ENCODE measurements at regions not wholly inside any gene's neighbourhood (a gene's known extent, or its start where the extent isn't known, plus 50 kb on each side); places are given as distances from the start of the nearest gene placed in this dataset.
A peak's percentile ranks its signal among the peaks of the same experiment; 100 is the strongest.

- no peak overlapping the region for H3K27ac ChIP-seq (ENCODE audit: low read depth, low read length)
- no peaks in the 10 kb centered on the region for H3K27me3 ChIP-seq (ENCODE audit: control insufficient read depth, insufficient read depth, low read length, poor library complexity, severe bottlenecking)
- no peak for TF ChIP-seq CTCF (conservative IDR thresholded peaks at IDR 0.05)
- Mint-ChIP-seq H3K27ac (no peak overlapping the region), H3K27me3 (ENCODE audit: insufficient read depth) (no peaks in the 10 kb centered on the region), H3K9me3 (no peaks in the 10 kb centered on the region), H3K36me3 (ENCODE audit: low read depth) (no peaks in the 10 kb centered on the region), H3K4me3 (no peak overlapping the region), H3K4me1 (no peaks in the 10 kb centered on the region)
- H3K9ac ChIP-seq (ENCODE audit: extremely low read depth, low read length, poor library complexity, severe bottlenecking): no peak overlapping the region
- H3K36me3 ChIP-seq (ENCODE audit: control insufficient read depth, insufficient read depth, low read length): no peaks in the 10 kb centered on the region
- 90 to 100% methylated on average over 4 to 6 of the region's 6 CpGs for WGBS, 2 experiments (ENCODE audit: insufficient coverage in 1 of 2, insufficient read length in 1 of 2)
- no peaks in the 10 kb centered on the region for H3K4me1 ChIP-seq (ENCODE audit: control insufficient read depth, insufficient read depth, low read length)
- peaks cover 7% of the 10 kb centered on the region for H3K9me3 ChIP-seq (ENCODE audit: control insufficient read depth, low read length)
- DNase-seq: no peak
- no peak overlapping the region for H3K4me3 ChIP-seq (ENCODE audit: low read length)
Measured at GRCh38 chr20:58003525-58003924, 224.9 kb downstream of the ANKRD60 start.

DNA sequence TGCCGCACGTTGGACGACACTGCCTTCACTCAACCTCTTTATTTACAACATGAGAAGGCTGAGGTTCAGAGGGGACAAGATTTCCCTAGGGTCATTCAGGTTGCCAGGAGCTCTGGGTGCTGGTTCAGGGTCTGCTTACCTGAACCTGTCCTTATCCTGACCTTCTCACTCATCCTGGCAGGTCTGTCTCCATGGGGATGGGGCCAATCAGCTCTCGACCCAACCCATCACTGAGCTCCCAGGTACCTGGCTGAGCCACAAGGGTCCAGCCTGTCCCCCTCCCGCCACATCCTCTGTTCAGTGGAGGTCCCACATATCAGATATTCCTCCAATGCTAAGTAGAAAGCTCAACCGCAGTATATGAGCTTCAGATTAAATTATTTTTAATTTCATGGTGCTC is 225.6 kb downstream of the ANKRD60 start:
- H3K27me3 ChIP-seq (ENCODE audit: control insufficient read depth, insufficient read depth, low read length, poor library complexity, severe bottlenecking): no peaks in the 10 kb centered on the region
- H3K4me1 ChIP-seq (ENCODE audit: control insufficient read depth, insufficient read depth, low read length): no peaks in the 10 kb centered on the region
- H3K4me3 ChIP-seq (ENCODE audit: low read length): no peak overlapping the region
- TF ChIP-seq CTCF (conservative IDR thresholded peaks at IDR 0.05): no peak
- DNase-seq: no peak
- H3K9me3 ChIP-seq (ENCODE audit: control insufficient read depth, low read length): peaks cover 7% of the 10 kb centered on the region
- no peaks in the 10 kb centered on the region for H3K36me3 ChIP-seq (ENCODE audit: control insufficient read depth, insufficient read depth, low read length)
- Mint-ChIP-seq H3K9me3 (no peaks in the 10 kb centered on the region), H3K36me3 (ENCODE audit: low read depth) (no peaks in the 10 kb centered on the region), H3K27ac (no peak overlapping the region), H3K4me1 (no peaks in the 10 kb centered on the region), H3K4me3 (no peak overlapping the region), H3K27me3 (ENCODE audit: insufficient read depth) (no peaks in the 10 kb centered on the region)
- 93 to 94% methylated on average over 5 to 6 of the region's 6 CpGs for WGBS, 2 experiments (ENCODE audit: insufficient coverage in 1 of 2, insufficient read length in 1 of 2)
- no peak overlapping the region for H3K9ac ChIP-seq (ENCODE audit: extremely low read depth, low read length, poor library complexity, severe bottlenecking)
- no peak overlapping the region for H3K27ac ChIP-seq (ENCODE audit: low read depth, low read length)

DNA sequence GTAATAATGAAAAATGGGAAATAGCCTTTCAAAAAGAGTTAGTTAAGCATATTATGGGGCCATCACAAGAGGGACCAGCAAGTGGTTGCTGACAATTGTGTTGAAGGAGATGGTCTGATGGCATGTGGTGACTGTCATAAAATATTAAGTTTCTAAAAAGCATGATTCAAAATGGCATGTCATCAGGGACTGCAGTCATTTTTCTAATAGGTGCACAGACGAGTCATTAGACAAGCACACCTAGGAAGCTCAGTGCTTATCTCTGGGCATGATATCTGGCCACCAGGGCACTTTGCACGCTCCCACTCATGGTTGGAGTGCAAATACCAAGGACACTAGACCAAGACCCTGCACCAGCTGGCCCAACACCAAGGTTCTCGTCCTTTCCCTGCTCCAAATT is 226.5 kb downstream of the ANKRD60 start:
- Histone ChIP-seq H3K27ac (ENCODE audit: low read depth, low read length) (peak overlapping the region; percentile 92), H3K9ac (ENCODE audit: extremely low read depth, low read length, poor library complexity, severe bottlenecking) (no peak overlapping the region), H3K27me3 (ENCODE audit: control insufficient read depth, insufficient read depth, low read length, poor library complexity, severe bottlenecking) (no peaks in the 10 kb centered on the region), H3K4me3 (ENCODE audit: low read length) (no peak overlapping the region), H3K4me1 (ENCODE audit: control insufficient read depth, insufficient read depth, low read length) (no peaks in the 10 kb centered on the region), H3K36me3 (ENCODE audit: control insufficient read depth, insufficient read depth, low read length) (no peaks in the 10 kb centered on the region), H3K9me3 (ENCODE audit: control insufficient read depth, low read length) (peaks cover 7% of the 10 kb centered on the region)
- Mint-ChIP-seq H3K36me3 (ENCODE audit: low read depth) (no peaks in the 10 kb centered on the region), H3K4me1 (no peaks in the 10 kb centered on the region), H3K27me3 (ENCODE audit: insufficient read depth) (peaks cover 3% of the 10 kb centered on the region), H3K4me3 (no peak overlapping the region), H3K9me3 (no peaks in the 10 kb centered on the region), H3K27ac (no peak overlapping the region)
- no peak for DNase-seq
- 94 to 100% methylated on average over 3 of the region's 3 CpGs for WGBS, 2 experiments (ENCODE audit: insufficient coverage in 1 of 2, insufficient read length in 1 of 2)
- no peak for TF ChIP-seq CTCF (conservative IDR thresholded peaks at IDR 0.05)

Data from endodermal cell (in vitro differentiated cells).